HL-60 (cell line): ENCODE measurements at regions not wholly inside any gene's neighbourhood (a gene's known extent, or its start where the extent isn't known, plus 50 kb on each side); places are given as distances from the start of the nearest gene placed in this dataset.

Experiments used
- DNase-seq, 2 experiments: peaks; one replicate each; pipeline ENCODE4 v3.0.0-alpha.2; 2010 to 2020; ENCODE audit warnings: low read depth in 1 of 2, low spot score in 1 of 2
- H3K27ac ChIP-seq: fragments of 250-450 bp; sonication (Bioruptor Pico); replicated peaks from 2 replicates; pipeline ENCODE4 v1.5.1; 2020; ENCODE audit warnings: mild to moderate bottlenecking, moderate library complexity
- H3K27me3 ChIP-seq: fragments of 250-450 bp; sonication (Bioruptor Pico); 2 replicates; pipeline ENCODE4 v1.5.1; 2021; ENCODE audit warnings: mild to moderate bottlenecking, moderate library complexity; ENCODE audit not compliant: insufficient read depth, poor library complexity, severe bottlenecking
- H3K4me3 ChIP-seq: replicated peaks from 2 replicates; pipeline ENCODE4 v1.5.1; 2011; ENCODE audit warnings: mild to moderate bottlenecking, control low read depth, low read length; ENCODE audit not compliant: insufficient read depth
- CTCF ChIP-seq: IDR thresholded peaks from one replicate; pipeline ENCODE4 v1.5.1; 2011; ENCODE audit warnings: low read length, control low read depth, inconsistent platforms; ENCODE audit not compliant: insufficient read depth
- GABPA ChIP-seq: IDR thresholded peaks from 2 replicates; pipeline ENCODE4 v1.6.1; 2012; ENCODE audit warnings: low read depth
- POLR2AphosphoS5 ChIP-seq: IDR thresholded peaks from 2 replicates; pipeline ENCODE4 v1.6.1; 2012; ENCODE audit warnings: low read depth
- REST ChIP-seq: IDR thresholded peaks from 2 replicates; pipeline ENCODE4 v1.6.1; 2012; ENCODE audit warnings: low read depth; ENCODE audit not compliant: insufficient replicate concordance
- SPI1 ChIP-seq: IDR thresholded peaks from 2 replicates; pipeline ENCODE4 v1.6.1; 2012; ENCODE audit warnings: low read depth, mild to moderate bottlenecking, borderline replicate concordance

GRCh38 chr2:186427970-186428369 is 58.1 kb upstream of the ZC3H15 start:
- H3K27ac ChIP-seq: no peak overlapping the region
- no peaks in the 10 kb centered on the region for H3K27me3 ChIP-seq
- no peak for DNase-seq
- TF ChIP-seq POLR2AphosphoS5 (no peak), CTCF (no peak), GABPA (no peak)
- no peak overlapping the region for H3K4me3 ChIP-seq

- TF ChIP-seq POLR2AphosphoS5: no peak
- no peak for TF ChIP-seq REST
- no peak for TF ChIP-seq GABPA
- TF ChIP-seq SPI1: no peak
- TF ChIP-seq CTCF: no peak
- Histone ChIP-seq H3K4me3 (no peak overlapping the region), H3K27ac (no peak overlapping the region), H3K27me3 (no peaks in the 10 kb centered on the region)
- no peak for DNase-seq
Observed at GRCh38 chr2:186429104-186429503, 57.0 kb upstream of the ZC3H15 start.

GRCh38 chr2:186431306-186431705 is 54.8 kb upstream of the ZC3H15 start:
- TF ChIP-seq SPI1 (no peak), REST (no peak), GABPA (no peak)
- H3K27me3 ChIP-seq: no peaks in the 10 kb centered on the region
- no peak overlapping the region for H3K27ac ChIP-seq
- DNase-seq: no peak
- H3K4me3 ChIP-seq: no peak overlapping the region

- no peaks in the 10 kb centered on the region for H3K27me3 ChIP-seq
- H3K4me3 ChIP-seq: no peak overlapping the region
- H3K27ac ChIP-seq: no peak overlapping the region
- TF ChIP-seq GABPA: no peak
- TF ChIP-seq REST: peak; percentile 75
- DNase-seq: no peak
Observed at GRCh38 chr2:186433040-186433439, 53.0 kb upstream of the ZC3H15 start.
